OCI-M1 (cell line): ENCODE measurements at regions not wholly inside any gene's neighbourhood (a gene's known extent, or its start where the extent isn't known, plus 50 kb on each side); places are given as distances from the start of the nearest gene placed in this dataset.

Experiments used
- DNase-seq: peaks from one replicate; lab custom pipeline; 2025; lab: John Stamatoyannopoulos, UW

DNA sequence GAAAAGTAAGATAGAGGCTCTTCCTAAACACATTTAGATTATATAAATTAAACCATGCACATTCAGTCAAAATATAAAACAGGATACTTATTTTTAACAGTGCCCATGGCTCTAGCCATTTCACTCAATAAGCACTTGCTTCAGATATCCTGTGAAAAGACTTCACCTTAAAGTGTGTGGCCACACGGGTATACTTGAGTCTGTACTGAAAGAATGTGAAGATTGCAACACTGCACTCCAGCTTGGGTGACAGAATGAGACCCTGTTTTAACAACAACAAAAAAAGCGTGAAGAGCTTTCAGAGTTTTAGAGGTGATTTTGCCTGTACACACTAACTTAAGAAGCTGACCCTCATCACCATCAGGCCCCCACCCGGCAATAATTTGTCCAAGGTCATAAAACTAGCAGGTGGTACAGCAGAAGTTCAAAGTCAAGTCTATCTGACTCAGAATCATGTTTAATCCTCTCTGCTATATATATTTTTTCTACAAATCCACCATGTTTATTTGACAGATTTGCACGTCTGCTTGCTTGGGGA, 203.5 kb upstream of the GUCY1A2 start:
- DNase-seq: no peak

- no peak for DNase-seq
These were observed 200.1 kb upstream of the GUCY1A2 start for GRCh38 chr11:107218123-107219013.

- no peak for DNase-seq
These were observed 199.2 kb upstream of the GUCY1A2 start for GRCh38 chr11:107217444-107217843.

DNA sequence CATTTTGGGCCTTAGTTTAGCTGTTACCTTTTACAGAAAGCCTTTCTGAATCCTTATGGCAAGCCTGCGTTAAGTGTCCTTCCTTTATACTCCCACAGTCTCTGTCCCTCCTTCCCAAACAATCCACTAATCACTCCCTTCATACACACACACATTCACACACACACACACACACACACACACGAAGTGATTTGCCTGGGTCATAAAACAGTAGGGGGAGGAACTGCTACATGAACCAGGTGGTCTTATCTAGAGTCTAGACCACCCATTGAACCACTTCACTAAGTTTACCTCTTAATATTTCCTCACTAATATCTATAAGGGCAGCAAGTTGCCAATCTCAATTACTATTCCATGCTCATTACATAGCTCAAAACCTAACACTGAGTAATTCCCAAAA, 196.7 kb upstream of the GUCY1A2 start:
- DNase-seq: no peak

GRCh38 chr11:107203656-107204055, 185.4 kb upstream of the GUCY1A2 start:
- no peak for DNase-seq

DNA sequence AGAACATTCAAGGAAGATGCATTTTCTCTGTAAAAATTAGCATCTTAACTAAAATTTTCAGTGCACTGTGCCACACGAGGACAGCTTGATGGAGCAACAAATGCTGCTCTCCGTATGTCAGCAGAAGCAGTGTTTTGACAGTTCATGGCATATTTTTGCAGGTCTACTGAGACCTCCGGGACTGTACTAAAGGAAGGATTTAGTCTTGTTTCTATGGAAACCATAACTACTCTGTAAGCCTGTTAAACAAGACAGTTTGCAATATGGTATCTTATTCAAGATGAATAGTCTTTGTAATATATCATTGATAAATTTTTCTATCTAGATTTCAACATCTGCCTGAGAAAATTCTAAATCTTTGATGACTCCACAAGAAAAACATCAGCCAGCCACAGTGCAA, 184.0 kb upstream of the GUCY1A2 start:
- DNase-seq: no peak

DNA sequence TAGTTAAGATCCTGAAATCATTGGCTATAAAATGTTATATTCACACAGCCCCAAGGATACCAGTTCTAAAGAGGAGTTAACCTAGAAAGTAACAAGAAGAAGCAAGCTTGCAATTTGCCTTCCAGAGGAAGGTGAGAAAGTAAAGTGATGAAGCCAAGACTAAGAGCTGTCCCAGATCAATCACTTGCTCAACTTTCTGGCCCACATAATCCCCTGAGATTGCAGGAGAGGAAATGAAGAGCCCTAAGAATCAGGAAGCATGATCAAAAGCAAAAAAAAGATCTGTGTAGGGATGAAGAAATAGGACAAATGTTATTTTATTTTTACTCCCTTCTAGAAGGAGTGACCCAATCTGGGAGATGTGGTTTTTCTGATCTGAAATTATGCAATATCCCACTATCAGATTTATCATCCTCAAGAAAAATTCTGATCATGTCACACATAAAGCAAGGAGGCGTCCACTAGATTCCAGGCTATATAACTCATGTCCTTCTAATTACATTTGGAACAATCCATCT, 180.3 kb upstream of the GUCY1A2 start:
- DNase-seq: no peak

GRCh38 chr11:107197932-107198331, 179.7 kb upstream of the GUCY1A2 start:
- DNase-seq: no peak

- no peak for DNase-seq
These were observed 178.5 kb upstream of the GUCY1A2 start for GRCh38 chr11:107196732-107197131.

DNA sequence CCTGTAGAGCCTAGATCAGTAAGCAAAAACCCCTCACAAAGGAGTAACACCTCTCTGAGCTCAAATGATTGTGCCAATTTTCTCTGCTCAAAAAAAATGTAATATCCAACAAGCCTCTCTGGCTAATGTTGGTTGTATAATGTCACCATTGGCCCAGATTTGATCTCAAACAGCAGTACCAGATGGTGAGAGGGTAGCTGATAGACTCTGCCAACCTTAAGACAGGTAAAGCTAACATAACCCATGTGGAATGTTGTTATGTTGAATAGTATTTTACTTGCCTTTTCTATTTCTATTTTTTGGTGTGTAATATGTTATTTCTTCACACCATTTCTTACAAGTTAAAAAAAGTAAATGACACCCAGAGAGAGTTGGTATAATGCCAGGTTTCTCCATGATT, 166.7 kb upstream of the GUCY1A2 start:
- no peak for DNase-seq

- no peak for DNase-seq
These were observed 165.7 kb upstream of the GUCY1A2 start for GRCh38 chr11:107183953-107184352.

DNA sequence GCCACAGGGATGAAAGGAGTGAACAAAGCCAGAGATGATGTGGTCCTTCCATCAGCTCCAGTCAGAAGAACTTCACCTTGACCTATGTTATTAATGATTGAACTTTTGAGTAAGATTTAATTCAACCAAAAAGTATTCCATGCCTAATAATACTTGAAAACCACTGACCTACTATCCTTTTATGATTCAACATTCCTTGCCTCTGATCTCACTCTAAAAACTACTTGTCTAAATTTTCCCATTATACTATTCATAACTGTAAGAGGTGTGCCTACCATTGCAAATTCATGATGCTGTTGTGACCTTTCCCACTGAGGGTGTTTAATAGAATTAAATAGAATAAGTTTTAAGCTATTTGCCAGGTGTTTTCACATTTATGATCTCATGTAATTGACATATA, 164.7 kb upstream of the GUCY1A2 start:
- no peak for DNase-seq

DNA sequence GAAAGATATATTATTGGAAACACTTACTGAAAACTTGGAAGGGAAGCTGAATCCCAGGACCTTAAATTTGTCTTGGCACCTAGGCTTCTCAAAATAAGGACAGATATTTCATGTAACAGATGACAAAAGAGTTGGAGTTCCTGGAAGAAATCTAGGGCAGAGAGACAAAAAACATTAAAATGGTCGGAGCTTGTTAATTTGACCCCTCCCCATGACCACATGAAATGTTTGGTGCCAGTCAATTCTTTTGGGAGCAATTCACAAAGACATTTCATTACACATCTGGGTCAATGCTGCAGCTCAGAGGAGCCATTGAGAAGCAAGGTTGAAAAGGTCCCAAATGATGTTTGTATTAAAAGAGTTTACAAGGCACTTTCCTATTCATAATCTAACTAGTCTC, 162.0 kb upstream of the GUCY1A2 start:
- no peak for DNase-seq

DNA sequence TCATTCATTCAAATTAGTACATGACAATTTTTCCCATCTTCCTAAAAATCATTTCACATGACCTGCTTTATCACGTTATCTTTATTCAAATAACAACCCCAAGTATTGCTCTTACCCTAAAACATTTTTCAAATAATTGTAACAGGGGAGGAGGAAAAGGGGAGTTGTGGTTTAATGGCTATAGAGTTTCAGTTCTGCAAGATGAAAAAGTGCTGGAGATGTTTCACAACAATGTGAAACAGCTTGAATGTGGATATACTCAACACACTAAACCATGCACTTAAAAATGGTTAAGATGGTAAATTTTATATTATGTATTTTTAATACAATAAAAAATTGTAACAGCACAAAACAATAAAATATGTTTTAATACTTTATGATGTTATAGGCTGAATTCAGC, 161.6 kb upstream of the GUCY1A2 start:
- no peak for DNase-seq

DNA sequence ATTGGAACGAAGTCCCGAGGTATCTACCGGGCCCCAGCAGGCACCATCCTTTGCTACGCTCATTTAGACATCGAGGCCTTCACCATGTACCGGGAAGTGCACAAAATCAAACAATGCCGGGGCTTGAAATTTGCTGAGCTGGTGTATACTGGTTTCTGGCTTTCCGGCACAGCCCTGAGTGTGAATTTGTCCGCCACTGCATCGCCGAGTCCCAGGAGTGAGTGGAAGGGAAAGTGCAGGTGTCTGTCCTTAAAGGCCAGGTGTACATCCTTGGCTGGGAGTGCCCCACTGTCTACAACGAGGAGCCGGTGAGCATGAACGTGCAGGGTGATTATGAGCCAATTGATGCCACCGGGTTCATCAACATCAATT, 158.8 kb upstream of the GUCY1A2 start:
- DNase-seq: no peak

DNA sequence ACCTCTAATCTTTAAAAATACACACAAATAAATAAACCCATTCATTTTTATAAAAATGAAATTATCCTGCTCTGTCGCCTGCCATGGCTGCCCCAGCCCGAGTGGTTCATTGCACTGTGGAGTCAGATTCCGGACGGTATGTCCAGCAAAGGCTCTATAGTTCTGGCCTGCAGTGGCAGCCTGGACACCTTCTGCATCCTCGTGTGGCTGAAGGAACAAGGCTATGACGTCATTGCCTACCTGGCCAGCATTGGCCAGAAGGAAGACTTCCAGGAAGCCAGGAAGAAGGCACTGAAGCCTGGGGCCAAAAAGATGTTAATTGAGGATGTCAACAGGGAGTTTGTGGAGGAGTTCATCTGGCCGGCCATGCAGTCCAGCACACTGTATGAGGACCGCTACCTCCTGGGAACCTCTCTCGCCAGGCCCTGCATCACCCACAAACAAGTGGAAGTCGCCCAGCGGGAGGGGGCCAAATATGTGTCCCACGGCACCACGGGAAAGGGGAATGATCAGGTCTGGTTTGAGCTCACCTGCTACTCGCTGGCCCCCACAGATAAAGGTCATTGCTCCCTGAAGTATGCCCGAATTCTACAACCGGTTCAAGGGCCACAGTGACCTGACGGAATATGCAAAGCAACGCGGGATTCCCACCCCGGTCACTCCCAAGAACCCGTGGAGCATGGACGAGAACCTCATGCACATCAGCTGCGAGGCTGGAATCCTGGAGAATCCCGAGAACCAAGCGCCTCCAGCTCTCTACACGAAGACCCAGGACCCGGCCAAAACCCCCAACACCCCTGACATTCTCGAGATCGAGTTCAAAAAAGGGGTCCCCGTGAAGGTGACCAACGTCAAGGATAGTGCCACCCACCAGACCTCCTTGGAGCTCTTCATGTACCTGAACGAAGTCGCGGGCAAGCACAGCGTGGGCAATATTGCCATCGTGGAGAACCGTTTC, 158.2 kb upstream of the GUCY1A2 start:
- DNase-seq: no peak

DNA sequence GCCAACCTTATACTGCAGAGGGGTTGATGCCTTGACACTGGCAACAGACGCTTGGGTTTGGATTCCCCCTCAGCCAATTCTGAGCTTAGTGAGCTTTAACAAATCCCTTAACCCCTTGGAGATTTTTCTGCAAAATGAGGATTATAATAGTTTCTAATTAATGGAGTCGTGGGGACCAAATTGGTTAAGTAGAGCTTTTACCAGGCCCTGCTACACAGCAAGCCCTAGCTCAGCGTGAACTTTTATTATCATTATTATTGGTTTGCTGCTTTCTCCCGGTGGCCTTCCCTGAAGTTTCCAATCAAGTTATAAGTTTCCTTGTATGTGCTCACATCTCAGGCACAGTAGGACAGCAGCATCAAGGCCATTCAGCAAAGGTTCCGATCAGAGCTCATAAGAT, 156.6 kb upstream of the GUCY1A2 start:
- DNase-seq: no peak

DNA sequence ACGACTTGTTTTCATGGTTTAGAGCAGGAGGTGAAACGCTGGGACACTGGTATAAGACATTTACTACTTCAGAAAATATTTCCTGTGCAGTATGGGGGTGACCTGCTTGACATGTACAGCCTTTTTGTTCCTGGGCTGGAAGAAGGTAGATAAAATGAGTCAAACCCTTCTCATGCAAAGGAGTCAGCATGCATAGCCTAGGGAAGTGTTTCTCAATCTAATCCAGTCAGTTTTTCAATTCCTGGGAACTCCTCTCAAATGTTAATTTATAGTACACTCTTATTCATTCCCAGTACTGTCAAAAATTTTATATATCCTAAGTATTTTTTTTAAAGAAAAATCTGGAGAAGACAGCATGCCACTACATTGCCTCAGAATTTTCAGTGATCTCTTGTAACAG, 154.7 kb upstream of the GUCY1A2 start:
- no peak for DNase-seq

DNA sequence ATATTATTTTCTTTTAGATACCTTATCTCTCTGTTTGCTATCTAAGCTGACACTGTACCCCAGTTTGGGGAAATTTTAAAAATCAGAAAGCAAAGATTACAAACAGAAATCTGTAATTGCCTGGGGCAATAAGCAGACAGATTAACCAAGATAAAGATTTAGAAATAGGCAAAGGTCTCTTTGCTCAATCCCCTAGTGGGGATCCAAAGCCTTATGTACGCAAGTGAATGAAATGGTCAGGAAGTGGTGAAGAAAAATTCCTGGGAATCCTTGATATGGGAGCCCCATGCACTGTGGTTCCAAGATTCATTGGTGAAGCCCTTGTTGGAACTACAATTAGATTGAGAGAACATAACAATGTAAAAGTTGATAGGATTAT, 139.5 kb upstream of the GUCY1A2 start:
- DNase-seq: no peak

DNA sequence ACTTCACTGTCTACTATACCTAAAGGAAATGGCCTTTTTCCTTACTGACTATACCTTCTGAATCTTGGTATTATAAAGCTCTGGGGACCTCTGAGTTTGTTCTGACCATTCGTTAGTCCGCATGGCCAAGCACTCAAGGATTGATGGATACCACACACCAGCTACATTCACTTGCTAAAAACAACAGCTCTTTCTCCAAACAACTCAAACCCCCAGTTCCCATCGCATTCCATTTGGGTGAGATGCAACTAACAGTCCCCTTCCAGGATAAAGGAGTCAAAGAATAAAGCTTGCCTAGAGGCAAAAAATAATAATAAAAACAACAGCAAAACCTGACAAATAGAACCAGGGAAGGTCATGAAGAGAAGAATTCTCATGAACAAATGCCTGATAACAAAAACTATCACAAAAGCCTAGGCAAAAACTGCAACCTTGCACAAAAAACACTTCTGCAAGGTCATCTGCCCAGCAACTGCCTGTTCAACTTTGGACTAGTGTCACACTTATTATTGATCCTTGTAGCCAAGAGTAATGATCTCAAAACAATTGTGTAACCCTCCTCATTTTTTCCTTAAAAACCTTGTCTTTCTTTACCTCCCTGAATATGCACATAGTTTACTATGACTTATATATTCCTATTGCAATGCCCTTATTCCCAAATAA, 139.0 kb upstream of the GUCY1A2 start:
- no peak for DNase-seq

DNA sequence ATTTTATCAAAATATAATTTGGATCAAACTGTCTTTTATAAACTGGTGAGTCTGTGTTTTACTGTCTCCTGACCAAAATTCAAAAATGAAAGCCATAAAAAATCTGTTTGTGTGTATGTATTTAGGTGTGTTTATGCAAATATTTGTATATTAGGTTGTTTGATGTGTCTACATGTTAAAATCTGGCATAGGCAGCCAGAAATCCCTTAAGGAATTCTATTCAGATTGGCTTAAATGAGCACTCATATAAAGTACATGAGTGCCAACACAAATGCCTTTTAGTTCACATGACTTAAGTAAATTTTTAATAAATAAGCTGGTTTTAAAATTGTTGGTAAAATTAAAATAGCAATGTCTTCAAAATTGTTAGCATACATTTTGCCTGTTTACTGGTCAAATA, 133.3 kb upstream of the GUCY1A2 start:
- no peak for DNase-seq

- no peak for DNase-seq
These were observed 132.9 kb upstream of the GUCY1A2 start for GRCh38 chr11:107151158-107151557.
